ENCODE measurements at regions not wholly inside any gene's neighbourhood (a gene's known extent, or its start where the extent isn't known, plus 50 kb on each side); places are given as distances from the start of the nearest gene placed in this dataset.
"Not testable (repeated sequence)": the region's sequence is repeated elsewhere in the genome, so short reads cannot be mapped to it uniquely, and the experiment has no call there.

DNA sequence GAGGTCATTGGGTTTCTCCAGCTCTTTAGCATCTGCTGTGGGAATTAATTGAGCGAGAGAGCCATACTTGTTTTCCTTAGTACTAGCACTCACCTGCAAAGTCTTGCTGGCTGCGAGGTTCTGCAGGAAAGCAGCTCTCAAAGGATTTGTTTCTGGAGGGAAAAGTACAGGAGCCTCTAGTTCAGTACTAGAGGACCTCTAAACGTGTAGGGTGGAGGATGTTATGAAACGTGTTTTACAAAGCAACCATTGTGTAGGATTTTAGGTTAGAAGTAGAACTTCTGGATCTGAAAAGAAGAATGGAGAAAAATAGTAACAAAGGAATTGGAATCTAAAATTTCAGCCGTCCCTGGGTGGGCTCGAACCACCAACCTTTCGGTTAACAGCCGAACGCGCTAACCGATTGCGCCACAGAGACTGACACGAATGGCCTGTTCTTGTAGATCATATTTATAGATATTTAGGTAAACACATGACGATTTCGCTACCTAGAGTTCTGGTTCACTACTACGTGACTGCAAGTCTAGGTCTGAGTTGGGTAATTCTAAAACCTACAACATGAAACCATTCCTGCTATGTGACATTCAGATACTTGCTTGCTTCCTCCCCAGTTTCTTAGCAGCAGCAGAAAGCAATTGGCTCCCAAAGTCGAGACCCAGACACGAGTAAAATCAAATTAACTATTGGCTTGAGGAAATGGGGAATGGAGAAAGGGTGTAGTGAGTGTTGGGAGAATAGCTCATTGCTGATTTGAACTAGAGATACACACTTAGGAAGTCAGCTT lies 60.2 kb upstream of the CFAP126 start:
- Histone ChIP-seq H3K36me3 (peaks cover 0 to 1% (median 0%) of the 10 kb centered on the region in 6 donors), H3K4me1 (peaks cover 0 to 10% (median 1%) of the 10 kb centered on the region in 6 donors), H3K9me3 (no peaks in the 10 kb centered on the region), H3K27me3 (replicated peaks in 1 of 7) (peaks cover 0 to 51% (median 13%) of the 10 kb centered on the region in 7 donors), H3K4me3 (no peak overlapping the region), H3K27ac (no peak overlapping the region)
- TF ChIP-seq POLR2A (IDR thresholded peaks at IDR 0.05) (no peak), POLR2AphosphoS5 (IDR thresholded peaks at IDR 0.05) (no peak)
- TF ChIP-seq, protein P1, sequence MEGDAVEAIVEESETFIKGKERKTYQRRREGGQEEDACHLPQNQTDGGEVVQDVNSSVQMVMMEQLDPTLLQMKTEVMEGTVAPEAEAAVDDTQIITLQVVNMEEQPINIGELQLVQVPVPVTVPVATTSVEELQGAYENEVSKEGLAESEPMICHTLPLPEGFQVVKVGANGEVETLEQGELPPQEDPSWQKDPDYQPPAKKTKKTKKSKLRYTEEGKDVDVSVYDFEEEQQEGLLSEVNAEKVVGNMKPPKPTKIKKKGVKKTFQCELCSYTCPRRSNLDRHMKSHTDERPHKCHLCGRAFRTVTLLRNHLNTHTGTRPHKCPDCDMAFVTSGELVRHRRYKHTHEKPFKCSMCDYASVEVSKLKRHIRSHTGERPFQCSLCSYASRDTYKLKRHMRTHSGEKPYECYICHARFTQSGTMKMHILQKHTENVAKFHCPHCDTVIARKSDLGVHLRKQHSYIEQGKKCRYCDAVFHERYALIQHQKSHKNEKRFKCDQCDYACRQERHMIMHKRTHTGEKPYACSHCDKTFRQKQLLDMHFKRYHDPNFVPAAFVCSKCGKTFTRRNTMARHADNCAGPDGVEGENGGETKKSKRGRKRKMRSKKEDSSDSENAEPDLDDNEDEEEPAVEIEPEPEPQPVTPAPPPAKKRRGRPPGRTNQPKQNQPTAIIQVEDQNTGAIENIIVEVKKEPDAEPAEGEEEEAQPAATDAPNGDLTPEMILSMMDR (IDR thresholded peaks at IDR 0.05 in 8 of 11, conservative IDR thresholded peaks at IDR 0.05 in 3 of 11), result no peak
- no peak for DNase-seq
- intact Hi-C loops (cut with DNase I; ENCODE audit: low total_unique reads), result no loop called here
- WGBS, 5 donors, result 23 to 39% (median 31%) methylated on average over 18 of the region's 18 CpGs

DNA sequence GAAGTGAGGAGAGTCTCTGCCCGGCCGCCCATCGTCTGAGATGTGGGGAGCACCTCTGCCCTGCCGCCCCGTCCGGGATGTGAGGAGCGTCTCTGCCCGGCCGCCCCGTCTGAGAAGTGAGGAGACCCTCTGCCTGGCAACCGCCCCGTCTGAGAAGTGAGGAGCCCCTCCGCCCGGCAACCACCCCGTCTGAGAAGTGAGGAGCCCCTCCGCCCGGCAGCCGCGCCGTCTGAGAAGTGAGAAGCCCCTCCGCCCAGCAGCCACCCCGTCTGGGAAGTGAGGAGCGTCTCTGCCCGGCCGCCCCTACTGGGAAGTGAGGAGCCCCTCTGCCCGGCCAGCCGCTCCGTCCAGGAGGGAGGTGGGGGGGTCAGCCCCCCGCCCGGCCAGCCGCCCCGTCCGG lies 55.2 kb upstream of the CFAP126 start:
- Histone ChIP-seq H3K4me1 (peaks cover 0 to 14% (median 4%) of the 10 kb centered on the region in 6 donors), H3K27me3 (replicated peaks in 1 of 7) (peaks cover 0 to 19% (median 6%) of the 10 kb centered on the region in 7 donors)
- DNase-seq; H3K4me3 ChIP-seq; H3K27ac ChIP-seq; H3K36me3 ChIP-seq; H3K9me3 ChIP-seq; intact Hi-C loops (cut with DNase I; ENCODE audit: low total_unique reads): not testable (repeated sequence)
- 84 to 95% (median 86%) methylated on average over 7 to 29 of the region's 33 CpGs; no CpG with 5 or more reads in 2 of the 5 donors for WGBS, 5 donors

DNA sequence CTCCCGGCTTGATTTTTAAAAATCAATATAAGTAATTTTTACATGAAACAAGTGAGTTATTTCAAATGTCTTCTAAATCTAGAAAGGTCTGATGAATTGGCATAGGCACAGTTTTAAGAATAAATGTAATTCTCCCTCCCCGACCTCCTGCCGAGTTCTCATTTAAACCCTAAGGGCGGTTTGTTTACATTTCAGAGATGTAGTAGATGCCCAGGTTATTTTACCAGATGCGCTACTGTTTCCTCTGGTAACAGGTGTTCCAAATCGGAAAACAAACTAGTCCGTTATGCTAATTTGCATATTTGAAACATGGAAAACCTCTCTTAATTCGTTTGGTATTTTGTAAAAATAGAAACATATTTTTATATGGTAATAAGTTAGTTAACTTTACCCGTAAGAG lies 53.8 kb upstream of the CFAP126 start:
- Histone ChIP-seq H3K4me3 (peak overlapping the region in 5 of 8 donors; percentile 13 to 60 (median 14)), H3K9me3 (no peaks in the 10 kb centered on the region), H3K36me3 (no peaks in the 10 kb centered on the region), H3K27me3 (replicated peaks in 1 of 7) (peaks cover 0 to 4% (median 0%) of the 10 kb centered on the region in 7 donors), H3K27ac (no peak overlapping the region), H3K4me1 (peaks cover 0 to 7% (median 3%) of the 10 kb centered on the region in 6 donors)
- no peak for TF ChIP-seq POLR2A (IDR thresholded peaks at IDR 0.05)
- TF ChIP-seq POLR2AphosphoS5 (IDR thresholded peaks at IDR 0.05), result no peak
- TF ChIP-seq, protein P1 (IDR thresholded peaks at IDR 0.05 in 8 of 11, conservative IDR thresholded peaks at IDR 0.05 in 3 of 11), result no peak
- intact Hi-C loops (cut with DNase I; ENCODE audit: low total_unique reads), result no loop called here
- no peak for DNase-seq
- WGBS, 5 donors, result 50 to 65% (median 61%) methylated on average over 9 of the region's 9 CpGs

DNA sequence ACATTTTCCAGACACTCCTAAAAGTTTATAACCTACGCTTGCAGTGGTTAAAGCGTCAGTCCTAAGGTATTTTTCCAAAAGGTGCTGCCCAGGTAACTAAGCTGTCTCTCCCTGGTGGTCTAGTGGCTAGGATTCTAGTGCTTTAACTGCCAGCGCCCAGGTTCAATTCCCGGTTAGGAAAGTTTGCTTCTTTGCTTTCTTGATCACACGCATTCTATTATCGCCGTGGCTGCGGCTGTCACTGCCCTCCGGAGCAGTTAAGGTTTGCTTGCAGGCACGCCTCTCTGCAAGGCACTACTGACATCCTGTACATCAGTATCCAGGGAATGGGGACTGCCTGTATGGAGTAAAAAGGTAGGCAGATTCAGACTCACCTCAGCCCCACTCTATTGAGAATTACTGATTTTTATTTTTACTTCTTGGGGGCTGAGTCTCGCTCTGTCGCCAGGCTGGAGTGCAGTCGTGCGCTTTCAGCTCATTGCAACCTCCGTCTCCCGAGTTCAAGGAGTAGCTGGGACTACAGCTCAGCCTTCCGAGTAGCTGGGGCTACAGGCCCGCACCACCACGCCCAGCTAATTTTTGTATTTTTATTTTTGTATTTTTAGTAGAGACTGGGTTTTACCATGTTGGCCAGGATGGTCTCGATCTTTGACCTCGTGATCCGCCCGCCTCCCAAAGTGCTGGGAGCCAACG lies 53.2 kb upstream of the CFAP126 start:
- peaks cover 0 to 7% (median 3%) of the 10 kb centered on the region in 6 donors for H3K4me1 ChIP-seq
- intact Hi-C loops (cut with DNase I; ENCODE audit: low total_unique reads), result no loop called here
- H3K27me3 ChIP-seq (replicated peaks in 1 of 7), result no peaks in the 10 kb centered on the region
- H3K4me3 ChIP-seq, result peak overlapping the region in 1 of 8 donors; percentile 60
- DNase-seq, result no peak
- no peak overlapping the region for H3K27ac ChIP-seq
- no peak for TF ChIP-seq POLR2A (IDR thresholded peaks at IDR 0.05)
- no peak for TF ChIP-seq POLR2AphosphoS5 (IDR thresholded peaks at IDR 0.05)
- TF ChIP-seq, protein P1 (IDR thresholded peaks at IDR 0.05 in 8 of 11, conservative IDR thresholded peaks at IDR 0.05 in 3 of 11), result no peak
- WGBS, 5 donors, result 65 to 83% (median 75%) methylated on average over 24 of the region's 24 CpGs
- H3K36me3 ChIP-seq, result no peaks in the 10 kb centered on the region
- H3K9me3 ChIP-seq, result no peaks in the 10 kb centered on the region

DNA sequence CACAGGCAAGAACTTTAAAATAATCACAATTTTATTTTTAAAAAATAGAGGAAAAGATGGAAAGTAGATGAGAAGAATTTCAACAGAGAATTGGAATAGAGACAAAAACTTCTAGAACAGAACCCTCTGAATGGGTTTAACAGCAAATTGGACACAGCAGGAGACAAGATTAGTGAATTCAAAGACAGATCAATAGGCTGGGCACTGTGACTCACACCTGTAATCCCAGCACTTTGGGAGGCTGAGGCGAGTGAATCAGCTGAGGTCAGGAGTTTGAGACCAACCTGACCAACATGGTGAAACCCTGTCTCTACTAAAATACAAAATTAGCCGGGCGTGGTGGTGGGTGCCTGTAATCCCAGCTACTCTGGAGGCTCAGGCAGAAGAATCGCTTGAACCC lies 49.9 kb upstream of the CFAP126 start:
- intact Hi-C loops (cut with DNase I; ENCODE audit: low total_unique reads); DNase-seq; H3K36me3 ChIP-seq; H3K4me3 ChIP-seq; H3K27me3 ChIP-seq (replicated peaks in 1 of 7); H3K9me3 ChIP-seq; H3K4me1 ChIP-seq; H3K27ac ChIP-seq: not testable (repeated sequence)
- 87 to 99% (median 95%) methylated on average over 4 of the region's 4 CpGs for WGBS, 5 donors
